Panc1 (cell line): ENCODE measurements at regions not wholly inside any gene's neighbourhood (a gene's known extent, or its start where the extent isn't known, plus 50 kb on each side); places are given as distances from the start of the nearest gene placed in this dataset.

ENCODE experiments used
- ATAC-seq: fragments of 200-7000 bp; cut with Tn5 transposase; 2 replicates; pipeline ENCODE4 v1.9.1; 2020; ENCODE audit warnings: mild to moderate bottlenecking, moderate library complexity
- BruUV-seq: library from RNA; stranded (reverse); fragments of 400-500 nt; replicated peaks from 2 replicates; lab custom pipeline; 2021; lab: Mats Ljungman, UMichigan
- CTCF ChIA-PET: fragments of 300-600 bp; sonication (Branson Sonifier 250); formaldehyde crosslinking; loops from one replicate; lab custom pipeline; 2022; ENCODE audit warnings: antibody characterized with exemption; lab: Charles Lee
- POLR2A ChIA-PET: fragments of 300-600 bp; sonication (Branson Sonifier 250); formaldehyde crosslinking; loops from one replicate; lab custom pipeline; 2022; ENCODE audit warnings: antibody characterized with exemption; lab: Charles Lee
- DNase-seq: peaks from one replicate; pipeline ENCODE4 v3.0.0-alpha.2; 2010; ENCODE audit warnings: low read depth, low spot score
- H3K27ac ChIP-seq: 2 replicates; pipeline ENCODE4 v1.5.1; 2011; ENCODE audit warnings: mild to moderate bottlenecking, low read length, inconsistent platforms
- H3K27me3 ChIP-seq: fragments of 200-500 bp; sonication (Bioruptor generic); 2 replicates; pipeline ENCODE4 v1.6.0; 2014; ENCODE audit warnings: low read length, inconsistent platforms; ENCODE audit not compliant: control insufficient read depth, insufficient read depth
- H3K36me3 ChIP-seq: fragments of 200-500 bp; sonication (Bioruptor generic); 2 replicates; pipeline ENCODE4 v1.5.1; 2014; ENCODE audit warnings: inconsistent platforms, mild to moderate bottlenecking, low read length, moderate library complexity; ENCODE audit not compliant: control insufficient read depth, insufficient read depth
- H3K4me1 ChIP-seq: 2 replicates; pipeline ENCODE4 v1.5.1; 2011; ENCODE audit warnings: inconsistent platforms, mild to moderate bottlenecking, low read length, moderate library complexity; ENCODE audit not compliant: control insufficient read depth, insufficient read depth
- H3K4me3 ChIP-seq, 2 experiments: 2 replicates each; pipeline ENCODE4 v1.5.1; 2011 to 2012; ENCODE audit warnings: low read depth in 2 of 2, low read length in 2 of 2, mild to moderate bottlenecking in 2 of 2, inconsistent platforms in 1 of 2, moderate library complexity in 1 of 2
- H3K9me3 ChIP-seq: fragments of 200-500 bp; sonication (Bioruptor generic); 2 replicates; pipeline ENCODE4 v1.5.1; 2014; ENCODE audit warnings: low read depth, mild to moderate bottlenecking, inconsistent platforms, low read length, moderate library complexity; ENCODE audit not compliant: control insufficient read depth, insufficient read depth
- CTCF ChIP-seq: fragments of 450-650 bp; IDR thresholded peaks from 2 replicates; pipeline ENCODE4 v1.5.1; 2017; ENCODE audit warnings: mild to moderate bottlenecking
- POLR2AphosphoS5 ChIP-seq: IDR thresholded peaks from 2 replicates; pipeline ENCODE4 v1.6.1; 2012; ENCODE audit warnings: mild to moderate bottlenecking, low read depth, low read length, moderate library complexity
- SIN3A ChIP-seq: IDR thresholded peaks from 2 replicates; pipeline ENCODE4 v1.6.1; 2012; ENCODE audit warnings: low read depth, mild to moderate bottlenecking, low read length, moderate library complexity, borderline replicate concordance; ENCODE audit not compliant: insufficient read depth
- TCF7L2 ChIP-seq: IDR thresholded peaks from 2 replicates; pipeline ENCODE4 v1.6.1; 2011; ENCODE audit warnings: mild to moderate bottlenecking, low read depth, low read length, inconsistent platforms
- in situ Hi-C: cut with HindIII; loops from 2 replicates; pipeline ENCODE4 v1.10.0; 2016; ENCODE audit warnings: low sequenced_read_pairs, low pct_unique_long_range_greater_than_20kb
- intact Hi-C: fragments of 100-400 bp; cut with micrococcal nuclease; formaldehyde crosslinking; loops from one replicate; pipeline ENCODE4 v1.10.0; 2022; ENCODE audit not compliant: unreplicated experiment
- TF ChIP-seq, protein P1 (sequence below), 2 experiments: IDR thresholded peaks; 2 replicates each; pipeline ENCODE4 v1.6.1; 2011 to 2012; ENCODE audit warnings: low read depth in 2 of 2, control low read depth in 1 of 2, low read length in 1 of 2, mild to moderate bottlenecking in 1 of 2, moderate library complexity in 1 of 2; ENCODE audit not compliant: insufficient read depth in 1 of 2

- CTCF ChIA-PET, result no interaction called here
- intact Hi-C loops, result no loop called here
- Histone ChIP-seq H3K36me3 (no peaks in the 10 kb centered on the region), H3K27me3 (no peaks in the 10 kb centered on the region), H3K9me3 (no peaks in the 10 kb centered on the region), H3K27ac (no peak overlapping the region), H3K4me3 (no peak overlapping the region), H3K4me1 (no peaks in the 10 kb centered on the region)
- no TSS peak for BruUV-seq
- TF ChIP-seq CTCF (no peak), TCF7L2 (no peak), POLR2AphosphoS5 (no peak), SIN3A (no peak)
- TF ChIP-seq, protein P1, sequence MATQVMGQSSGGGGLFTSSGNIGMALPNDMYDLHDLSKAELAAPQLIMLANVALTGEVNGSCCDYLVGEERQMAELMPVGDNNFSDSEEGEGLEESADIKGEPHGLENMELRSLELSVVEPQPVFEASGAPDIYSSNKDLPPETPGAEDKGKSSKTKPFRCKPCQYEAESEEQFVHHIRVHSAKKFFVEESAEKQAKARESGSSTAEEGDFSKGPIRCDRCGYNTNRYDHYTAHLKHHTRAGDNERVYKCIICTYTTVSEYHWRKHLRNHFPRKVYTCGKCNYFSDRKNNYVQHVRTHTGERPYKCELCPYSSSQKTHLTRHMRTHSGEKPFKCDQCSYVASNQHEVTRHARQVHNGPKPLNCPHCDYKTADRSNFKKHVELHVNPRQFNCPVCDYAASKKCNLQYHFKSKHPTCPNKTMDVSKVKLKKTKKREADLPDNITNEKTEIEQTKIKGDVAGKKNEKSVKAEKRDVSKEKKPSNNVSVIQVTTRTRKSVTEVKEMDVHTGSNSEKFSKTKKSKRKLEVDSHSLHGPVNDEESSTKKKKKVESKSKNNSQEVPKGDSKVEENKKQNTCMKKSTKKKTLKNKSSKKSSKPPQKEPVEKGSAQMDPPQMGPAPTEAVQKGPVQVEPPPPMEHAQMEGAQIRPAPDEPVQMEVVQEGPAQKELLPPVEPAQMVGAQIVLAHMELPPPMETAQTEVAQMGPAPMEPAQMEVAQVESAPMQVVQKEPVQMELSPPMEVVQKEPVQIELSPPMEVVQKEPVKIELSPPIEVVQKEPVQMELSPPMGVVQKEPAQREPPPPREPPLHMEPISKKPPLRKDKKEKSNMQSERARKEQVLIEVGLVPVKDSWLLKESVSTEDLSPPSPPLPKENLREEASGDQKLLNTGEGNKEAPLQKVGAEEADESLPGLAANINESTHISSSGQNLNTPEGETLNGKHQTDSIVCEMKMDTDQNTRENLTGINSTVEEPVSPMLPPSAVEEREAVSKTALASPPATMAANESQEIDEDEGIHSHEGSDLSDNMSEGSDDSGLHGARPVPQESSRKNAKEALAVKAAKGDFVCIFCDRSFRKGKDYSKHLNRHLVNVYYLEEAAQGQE (IDR thresholded peaks at IDR 0.05; ENCODE audit: insufficient read depth in 1 of 2, low read depth in 2 of 2, low read length in 1 of 2), result no peak
- in situ Hi-C loops, result no loop called here
- ATAC-seq, result no peak
- POLR2A ChIA-PET, result no interaction called here
- DNase-seq, result no peak
Measured at GRCh38 chr5:2582106-2582505, 169.4 kb downstream of the IRX2 start.

DNA sequence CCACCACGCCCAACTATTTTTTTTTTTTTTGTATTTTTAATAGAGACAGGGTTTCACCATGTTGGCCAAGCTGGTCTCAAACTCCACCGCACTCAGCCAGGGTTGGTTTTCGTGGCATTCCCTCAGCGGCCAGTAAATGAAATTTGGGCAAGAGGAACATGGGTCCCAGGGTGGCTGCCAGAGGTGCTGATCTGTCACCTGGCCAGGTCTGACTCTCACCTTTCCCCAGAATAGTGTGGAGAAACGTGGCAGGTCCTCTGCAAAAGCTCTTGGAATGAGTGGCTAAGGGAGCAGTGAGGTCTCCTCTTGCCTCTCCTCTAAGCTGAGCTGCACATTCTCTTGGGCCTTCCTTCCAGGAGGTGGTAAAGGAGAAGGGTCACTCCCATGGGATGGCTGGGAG is 170.1 kb downstream of the IRX2 start:
- Histone ChIP-seq H3K9me3 (no peaks in the 10 kb centered on the region), H3K36me3 (no peaks in the 10 kb centered on the region), H3K4me3 (no peak overlapping the region), H3K27ac (no peak overlapping the region), H3K27me3 (no peaks in the 10 kb centered on the region), H3K4me1 (no peaks in the 10 kb centered on the region)
- ChIA-PET CTCF (no interaction called here), POLR2A (no interaction called here)
- ATAC-seq (no peak), DNase-seq (no peak)
- intact Hi-C loops, result no loop called here
- BruUV-seq, result no TSS peak
- TF ChIP-seq POLR2AphosphoS5 (no peak), SIN3A (no peak), TCF7L2 (no peak), CTCF (no peak)
- TF ChIP-seq, protein P1 (IDR thresholded peaks at IDR 0.05; ENCODE audit: insufficient read depth in 1 of 2, low read depth in 2 of 2, low read length in 1 of 2), result no peak
- in situ Hi-C loops, result no loop called here
